GM19023 (cell line): ENCODE measurements at regions not wholly inside any gene's neighbourhood (a gene's known extent, or its start where the extent isn't known, plus 50 kb on each side); places are given as distances from the start of the nearest gene placed in this dataset.

Source experiments
- ATAC-seq: cut with Tn5 transposase; IDR thresholded peaks from one replicate; pipeline ENCODE4 v1.9.1; 2021; ENCODE audit warnings: mild to moderate bottlenecking, moderate library complexity; ENCODE audit not compliant: unreplicated experiment

DNA sequence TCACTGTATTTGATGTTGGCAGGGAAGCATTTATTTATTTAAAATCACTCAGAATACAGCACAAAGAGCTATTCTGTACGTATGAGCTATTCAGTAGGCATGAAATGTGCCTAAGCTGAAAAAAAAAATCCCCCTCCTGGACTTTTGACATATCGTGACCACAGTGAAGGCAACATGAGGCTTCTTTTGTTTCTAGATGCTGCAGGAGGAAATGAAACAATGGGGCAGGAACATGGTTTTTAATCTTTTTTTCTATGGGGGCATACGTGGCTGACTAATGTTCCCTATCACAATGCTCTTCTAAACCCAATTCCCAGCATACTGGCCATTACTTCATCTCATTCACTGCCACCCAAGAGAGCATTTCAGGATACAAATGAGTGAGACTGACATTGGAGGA is 191.0 kb upstream of the PMFBP1 start:
- no peak for ATAC-seq

DNA sequence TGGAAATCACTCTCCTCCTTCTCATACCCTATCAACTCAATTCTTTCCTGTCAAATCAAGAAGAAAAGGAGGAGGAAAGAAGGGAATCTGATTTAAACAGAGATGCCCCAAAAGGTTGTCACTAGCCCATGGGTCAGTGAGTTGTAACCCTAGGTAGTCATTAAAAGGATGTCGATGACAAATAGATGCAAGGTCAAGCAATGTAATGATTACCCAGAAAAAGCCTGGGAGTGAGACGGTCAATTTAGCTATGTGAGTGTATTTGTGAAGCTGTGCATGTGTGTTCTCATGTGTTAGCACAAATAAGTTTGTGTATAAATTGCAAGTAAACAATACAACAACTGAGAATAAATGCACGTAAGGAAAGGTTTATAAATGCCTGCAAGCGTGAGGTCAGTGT is 190.5 kb upstream of the PMFBP1 start:
- ATAC-seq: no peak

DNA sequence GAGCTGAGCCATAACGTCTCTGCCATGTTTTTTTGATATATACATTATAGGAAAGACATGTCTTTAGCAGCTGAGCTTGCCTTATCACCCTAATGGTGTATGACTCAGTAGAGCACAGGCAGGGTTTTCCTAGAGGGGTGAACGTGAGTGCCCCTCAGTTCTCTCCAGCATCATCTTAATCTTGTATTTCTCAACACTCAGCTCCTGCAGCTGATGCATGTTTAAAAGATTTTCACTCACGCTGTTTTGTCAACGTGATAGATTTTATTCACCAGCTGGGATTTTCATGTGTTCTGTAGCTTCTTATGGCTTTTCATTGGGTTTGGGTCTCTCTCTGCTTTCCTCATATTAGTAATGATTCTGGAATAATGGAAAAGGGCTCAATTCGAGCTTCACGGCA is 186.0 kb upstream of the PMFBP1 start:
- no peak for ATAC-seq

DNA sequence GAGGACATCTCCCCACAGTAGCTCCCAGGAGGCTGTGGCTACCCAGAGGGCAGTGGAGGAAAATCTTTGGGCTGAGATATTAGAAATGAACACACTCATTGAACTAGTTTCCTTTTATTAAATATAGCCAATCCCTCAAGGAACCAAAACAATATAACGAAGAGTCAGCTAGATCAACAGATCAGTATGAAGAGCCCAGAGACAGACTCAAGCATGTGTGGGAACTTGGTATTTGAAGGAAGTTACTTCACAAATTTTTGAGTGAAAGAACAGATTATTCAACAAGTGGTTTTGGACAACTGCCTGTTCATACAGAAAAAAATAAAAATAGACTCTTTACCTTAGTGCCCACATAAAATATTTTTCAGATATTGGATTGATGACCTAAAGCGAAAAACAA is 183.6 kb upstream of the PMFBP1 start:
- ATAC-seq: no peak

DNA sequence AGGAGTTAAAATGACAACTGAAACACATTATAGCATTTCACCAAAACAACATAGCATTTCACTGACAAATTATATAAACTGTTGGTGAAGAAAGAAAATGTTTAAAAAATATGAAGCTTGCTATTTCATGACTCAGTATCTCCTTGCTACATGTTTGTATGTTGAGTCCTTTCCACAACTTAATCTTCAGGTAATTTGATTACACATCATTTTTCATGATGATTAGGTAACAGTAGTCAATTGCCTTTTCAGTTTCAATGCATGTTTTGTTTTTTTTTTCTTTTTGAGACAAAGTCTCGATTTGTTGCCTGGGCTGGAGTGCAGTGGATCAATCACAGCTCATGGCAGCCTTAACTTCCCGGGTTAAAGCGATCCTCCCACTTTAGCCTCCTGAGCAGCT is 177.8 kb upstream of the PMFBP1 start:
- ATAC-seq: no peak

DNA sequence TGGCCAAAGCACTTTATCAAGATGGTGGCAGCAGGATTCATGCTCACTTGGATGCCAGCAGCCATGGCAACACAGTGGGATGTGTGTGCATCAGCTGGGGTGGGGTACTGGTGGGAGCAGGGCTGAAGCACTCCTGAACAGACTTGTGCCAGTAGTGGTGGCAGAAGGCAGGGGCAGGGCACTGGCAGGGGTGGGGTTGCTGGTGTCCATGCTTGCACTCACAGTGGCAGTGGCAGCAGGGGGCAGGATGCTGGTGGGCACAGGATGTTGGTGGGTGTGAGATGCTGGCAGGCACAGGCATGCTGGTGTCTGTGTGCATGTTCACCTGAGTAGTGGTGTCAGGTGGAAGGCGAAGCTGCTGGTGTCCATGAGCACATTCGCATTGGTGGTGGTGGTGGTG is 161.0 kb upstream of the PMFBP1 start:
- no peak for ATAC-seq

DNA sequence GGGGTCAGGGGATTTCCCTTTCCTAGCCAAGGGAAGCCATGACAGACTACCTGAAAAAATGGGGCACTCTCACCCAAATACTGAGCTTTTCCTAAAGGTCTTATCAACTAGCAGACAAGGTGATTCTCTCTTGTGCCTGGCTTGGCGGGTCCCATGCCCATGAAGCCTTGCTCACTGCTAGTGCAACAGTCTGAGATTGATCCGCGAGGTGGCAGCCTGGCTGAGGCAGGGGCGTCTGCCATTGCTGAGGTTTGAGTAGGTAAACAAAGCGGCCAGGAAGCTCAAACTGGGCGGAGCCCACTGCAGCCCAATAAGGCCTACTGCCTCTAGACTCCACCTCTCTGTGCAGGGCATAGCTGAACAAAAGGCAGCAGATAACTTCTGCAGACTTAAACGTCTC is 152.6 kb upstream of the PMFBP1 start:
- no peak for ATAC-seq

DNA sequence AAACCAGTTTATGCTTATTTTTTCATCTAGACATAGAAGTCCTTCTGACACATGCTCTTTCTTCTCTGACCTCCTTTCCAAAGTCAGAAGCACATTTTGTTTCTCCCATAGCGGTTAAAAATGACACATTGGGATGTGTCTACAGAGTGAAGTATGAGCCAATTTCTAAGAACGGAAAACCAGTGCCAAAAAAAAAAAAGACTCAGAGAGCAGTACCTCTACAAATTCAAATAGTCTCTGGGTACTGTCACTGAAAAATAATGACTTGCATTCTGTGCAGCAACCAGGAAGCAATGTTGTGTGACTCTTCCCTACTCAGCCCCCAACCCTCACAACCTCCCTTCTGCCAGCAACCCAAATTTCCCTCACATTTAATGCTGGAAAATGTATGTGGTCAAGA is 145.5 kb upstream of the PMFBP1 start:
- no peak for ATAC-seq

DNA sequence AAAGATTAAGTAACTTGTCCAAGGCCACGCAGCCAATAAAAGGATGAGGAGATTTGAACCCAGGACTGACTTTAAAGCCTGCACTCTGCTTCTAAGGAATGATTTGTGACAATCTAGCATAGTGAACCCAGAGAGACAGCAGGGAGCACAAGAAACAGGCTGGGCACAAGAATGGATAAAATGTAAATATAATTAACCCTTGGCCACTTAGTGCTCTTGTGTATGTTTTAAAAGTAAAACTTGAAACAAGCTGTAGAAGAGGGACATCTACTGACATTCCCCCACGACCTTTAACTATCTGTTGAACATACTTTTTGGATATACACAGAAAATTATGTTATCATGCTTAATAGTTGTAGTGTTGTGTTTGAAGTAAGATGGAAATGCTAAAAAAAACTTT is 141.9 kb upstream of the PMFBP1 start:
- ATAC-seq: no peak

DNA sequence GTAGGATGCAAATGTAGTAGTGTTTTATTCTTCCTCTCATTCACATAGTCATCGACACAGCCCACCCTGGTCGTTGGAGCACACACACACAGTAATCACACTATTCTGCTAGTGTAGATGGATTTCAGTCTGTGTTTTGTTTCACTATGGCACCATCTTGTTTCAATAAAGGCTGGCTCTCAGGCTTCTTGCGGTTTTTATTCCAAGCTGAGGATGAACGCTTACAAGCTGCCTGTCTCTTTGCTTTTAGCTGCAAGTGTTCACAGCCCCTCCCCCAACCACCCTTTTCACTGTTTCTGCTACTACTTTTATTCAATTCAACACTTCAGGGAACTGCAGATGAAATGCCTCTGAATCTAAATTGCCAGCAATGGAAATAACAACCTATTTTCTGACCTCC is 140.9 kb upstream of the PMFBP1 start:
- no peak for ATAC-seq

DNA sequence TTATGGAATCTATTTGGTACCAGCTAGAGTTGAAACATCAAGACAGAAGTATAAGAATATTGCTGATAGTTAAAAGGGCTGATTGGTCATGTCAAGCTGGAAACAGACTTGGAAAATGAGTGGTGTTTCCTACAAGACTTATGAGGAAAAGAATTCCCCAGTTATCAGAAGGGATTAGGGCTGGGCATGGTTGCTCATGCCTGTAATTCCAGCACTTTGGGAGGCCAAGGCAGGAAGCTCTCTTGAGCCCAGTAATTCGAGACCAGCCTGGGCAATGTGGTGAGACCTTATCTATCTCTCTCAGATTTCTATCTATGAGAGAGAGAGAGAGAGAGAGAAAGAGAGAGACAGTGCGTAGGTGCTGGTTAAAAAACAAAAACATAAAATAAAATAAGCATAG is 139.5 kb upstream of the PMFBP1 start:
- ATAC-seq: no peak

DNA sequence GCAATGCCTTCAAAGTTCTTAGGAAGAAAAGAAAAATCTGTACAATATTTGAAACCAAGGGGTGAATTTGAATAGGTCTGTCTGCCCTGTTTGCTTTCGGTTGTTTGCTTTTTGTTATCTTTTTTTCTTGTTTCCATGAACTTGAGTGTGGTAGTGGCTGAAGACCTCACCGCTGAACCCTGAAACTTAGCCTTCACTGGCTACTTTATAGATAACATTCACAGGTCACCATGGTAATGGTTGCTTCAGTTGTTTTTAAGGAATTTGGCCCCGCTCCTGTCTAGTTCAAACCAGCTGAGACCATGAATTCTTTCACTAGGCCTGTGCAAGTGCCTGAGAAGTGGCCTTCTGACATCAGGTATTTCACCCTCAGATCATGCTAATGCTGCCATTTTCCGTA is 137.0 kb upstream of the PMFBP1 start:
- no peak for ATAC-seq

DNA sequence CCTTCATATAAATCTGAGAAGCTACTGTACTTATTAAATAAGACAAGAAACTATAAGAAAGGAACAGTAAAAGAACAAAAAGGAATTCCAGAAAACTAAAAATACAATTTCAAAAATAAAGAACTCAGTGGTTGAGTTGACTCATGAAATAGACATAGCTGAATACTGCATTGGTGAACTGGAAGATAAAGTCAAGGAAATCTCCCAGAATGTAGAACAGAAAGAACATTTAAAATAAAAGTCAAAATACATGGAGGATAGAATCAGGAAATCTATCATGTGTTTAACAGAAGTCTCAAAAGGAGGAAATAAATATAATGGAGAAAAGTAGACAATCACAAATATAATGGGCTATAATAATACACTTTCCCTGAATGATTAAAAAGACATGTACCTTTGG is 136.4 kb upstream of the PMFBP1 start:
- no peak for ATAC-seq

DNA sequence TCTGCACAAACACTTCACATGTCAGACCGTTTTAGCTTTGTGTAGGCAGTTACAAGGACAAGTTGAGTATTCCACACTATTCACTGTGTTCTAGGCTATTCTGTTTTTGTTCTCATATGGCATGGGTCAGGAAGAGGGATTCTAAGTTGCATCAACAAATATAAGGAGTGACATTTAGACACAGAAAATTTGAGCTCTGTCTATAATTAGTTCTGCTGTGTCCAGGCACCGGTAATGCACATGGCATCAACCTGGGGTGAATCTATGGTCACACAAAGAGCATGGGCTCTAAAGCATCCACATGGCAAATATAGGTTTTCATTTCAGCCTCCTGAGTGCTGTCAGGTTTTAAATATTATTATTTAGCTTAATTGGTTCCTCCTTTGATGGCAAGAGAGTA is 130.4 kb upstream of the PMFBP1 start:
- ATAC-seq: no peak

DNA sequence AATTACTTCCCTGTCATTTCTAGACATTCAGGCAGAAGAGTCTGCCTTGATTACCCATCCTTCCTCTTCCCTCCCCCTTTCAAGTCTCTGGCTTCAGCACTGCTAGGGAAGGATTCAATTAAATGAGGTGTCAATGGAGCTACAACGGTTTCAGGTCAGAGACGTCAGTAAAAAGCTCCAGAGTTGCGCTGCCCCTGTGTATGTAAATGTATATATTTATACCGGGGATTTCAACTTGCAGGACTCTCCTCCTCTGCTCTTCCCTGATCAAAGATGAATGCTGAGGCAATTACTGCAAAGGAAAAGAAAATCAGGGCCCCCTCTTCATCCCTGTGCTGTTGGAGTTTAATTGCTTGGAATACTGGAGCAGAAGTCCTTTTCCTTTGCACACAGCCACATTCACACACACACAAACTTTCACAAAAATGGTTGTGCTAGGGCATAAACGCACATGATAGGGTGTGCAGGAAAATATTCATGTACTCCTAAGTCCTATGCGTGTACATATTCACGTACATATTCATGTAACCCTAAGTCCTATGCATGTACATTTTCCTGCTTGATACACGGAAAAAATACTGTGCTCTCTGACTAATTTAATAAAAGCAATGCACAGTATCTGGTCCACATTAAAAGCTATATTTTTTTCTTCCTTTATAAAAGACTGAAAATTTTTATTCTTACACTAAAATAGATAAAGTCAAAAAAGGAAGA is 129.7 kb upstream of the PMFBP1 start:
- no peak for ATAC-seq

DNA sequence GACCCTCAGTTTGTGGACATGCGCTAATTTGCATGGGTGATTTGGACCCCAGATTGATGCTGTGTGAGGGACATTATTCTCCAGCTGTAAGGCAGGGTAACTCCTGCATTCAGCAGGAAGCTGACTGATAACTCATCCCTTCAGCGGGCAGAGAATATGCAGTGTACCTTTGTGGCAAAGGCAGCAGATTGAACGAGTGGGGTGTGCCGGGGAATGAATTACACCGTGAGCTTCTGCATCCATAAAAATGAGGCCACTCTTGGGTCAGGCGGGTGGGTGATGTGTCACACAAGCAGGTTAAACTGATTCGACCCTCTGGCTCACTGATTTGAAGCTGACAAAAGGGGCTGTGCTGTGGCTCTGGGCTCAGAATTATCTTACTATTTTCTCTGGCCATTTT is 128.9 kb upstream of the PMFBP1 start:
- no peak for ATAC-seq

DNA sequence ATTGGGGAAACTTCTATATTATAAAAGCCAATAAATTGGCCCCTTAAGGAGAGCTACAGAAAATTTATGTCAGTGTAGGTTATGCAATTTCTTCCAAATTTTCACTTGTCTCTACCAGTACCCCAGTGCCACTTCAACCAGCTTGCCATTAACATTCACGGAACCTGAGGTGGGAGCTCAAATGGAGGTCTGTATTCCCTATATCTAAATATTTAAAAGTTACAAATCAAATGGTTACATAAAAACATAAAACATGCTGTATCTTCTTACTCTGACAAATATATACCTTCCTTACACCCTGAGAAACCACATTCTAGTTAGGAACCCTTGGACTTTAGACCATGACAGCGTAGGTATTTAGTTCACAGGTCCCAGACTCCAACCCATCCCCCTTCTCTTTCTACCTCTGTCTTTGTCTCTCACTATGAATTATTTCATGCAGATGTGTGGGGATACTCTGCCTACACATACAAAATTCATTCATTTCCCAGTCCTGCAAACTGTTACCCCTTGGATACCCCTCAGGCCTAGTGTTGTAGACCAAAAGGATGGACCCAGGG is 127.8 kb upstream of the PMFBP1 start:
- ATAC-seq: no peak

DNA sequence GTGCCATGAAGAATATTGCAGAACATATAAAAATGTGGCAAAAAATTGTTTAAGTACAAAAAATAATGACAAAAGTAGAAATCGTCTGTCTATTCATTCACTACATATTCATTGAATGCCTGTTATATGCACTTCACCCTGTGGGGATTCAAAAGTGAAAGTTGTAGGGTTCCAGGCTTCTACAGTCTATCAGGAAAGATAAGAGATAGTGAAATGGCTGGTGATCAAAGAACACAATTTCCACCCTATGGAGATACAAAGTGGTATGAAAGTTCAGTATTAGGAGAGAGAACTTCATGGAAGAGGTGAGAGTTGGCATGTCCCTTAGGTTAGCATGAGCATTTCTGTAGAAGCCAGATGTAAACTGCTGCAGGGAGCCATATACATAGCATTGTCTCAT is 127.0 kb upstream of the PMFBP1 start:
- ATAC-seq: no peak

DNA sequence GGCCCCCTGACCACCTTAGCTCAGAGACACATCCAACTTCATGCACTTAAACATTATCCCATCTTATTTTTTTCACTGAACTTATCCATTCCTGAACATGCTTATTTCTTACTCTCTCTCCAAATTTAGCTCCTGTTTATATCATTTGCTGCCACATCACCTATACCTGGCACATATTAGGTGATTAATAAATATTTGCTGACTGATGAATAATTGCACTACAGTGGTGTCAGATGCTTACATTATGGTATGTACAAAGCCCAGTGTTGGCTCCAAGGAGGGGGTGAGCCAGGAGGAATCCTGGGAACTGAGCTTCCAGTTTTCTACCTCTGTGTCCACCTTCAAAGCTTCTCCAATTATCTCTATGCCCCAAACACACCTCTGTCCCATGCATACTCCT is 124.0 kb upstream of the PMFBP1 start:
- ATAC-seq: no peak

DNA sequence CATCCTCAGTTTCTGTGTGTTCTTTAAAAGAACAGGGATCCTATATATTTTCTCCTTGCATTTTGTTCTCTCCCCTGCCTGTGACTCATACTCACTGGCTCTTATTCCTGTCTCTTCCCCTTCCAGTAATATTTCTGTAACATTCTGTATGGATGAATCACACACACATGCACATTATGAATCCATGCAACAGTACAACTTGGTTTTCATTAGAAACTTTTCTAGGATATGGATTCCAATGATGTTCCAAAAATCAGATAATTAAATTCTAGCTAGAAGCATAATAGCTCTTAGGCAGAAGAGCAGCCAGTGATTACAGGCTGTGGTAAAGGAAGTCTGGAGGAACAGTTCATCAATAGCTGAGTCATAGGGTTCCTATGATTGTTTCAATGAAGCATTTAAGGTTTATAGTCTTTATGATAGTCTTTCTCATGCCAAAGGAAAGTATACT is 119.6 kb upstream of the PMFBP1 start:
- no peak for ATAC-seq

DNA sequence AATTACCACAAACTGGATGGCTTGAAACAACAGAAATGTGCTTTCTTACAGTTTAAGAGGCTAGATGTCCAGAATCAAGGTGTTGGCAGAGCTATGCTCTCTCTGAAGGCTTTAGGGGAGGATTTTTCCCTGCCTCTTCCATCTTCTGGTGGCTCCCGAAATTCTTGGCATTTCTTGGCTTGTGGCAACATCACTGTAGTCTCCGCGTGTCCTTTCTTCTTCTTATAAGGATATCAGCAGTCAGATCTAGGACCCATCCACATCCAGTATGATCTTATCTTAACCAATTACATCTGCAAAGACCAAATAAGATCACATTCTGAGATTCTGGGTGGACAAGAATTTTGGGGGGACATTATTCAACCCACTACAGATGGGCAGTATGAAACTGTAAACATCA is 119.2 kb upstream of the PMFBP1 start:
- no peak for ATAC-seq

DNA sequence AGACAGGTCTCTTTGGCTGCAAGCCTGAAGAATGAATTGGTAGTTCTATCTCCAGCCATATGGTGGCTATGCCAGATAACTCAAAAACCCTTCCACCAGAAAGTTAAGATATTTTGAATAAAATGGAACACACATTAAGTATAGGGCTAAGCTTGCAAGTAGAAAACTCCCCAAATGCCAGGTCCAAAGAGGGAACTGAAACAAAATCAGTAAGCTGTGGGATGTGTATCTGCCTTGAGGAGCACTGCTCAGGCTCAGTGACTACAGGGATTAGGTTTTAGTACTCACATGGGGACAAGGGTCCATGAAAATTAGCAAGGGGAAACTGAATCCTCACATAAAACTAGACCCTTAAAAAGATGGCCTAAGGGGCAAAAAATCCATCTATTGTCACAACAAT is 115.7 kb upstream of the PMFBP1 start:
- ATAC-seq: no peak

DNA sequence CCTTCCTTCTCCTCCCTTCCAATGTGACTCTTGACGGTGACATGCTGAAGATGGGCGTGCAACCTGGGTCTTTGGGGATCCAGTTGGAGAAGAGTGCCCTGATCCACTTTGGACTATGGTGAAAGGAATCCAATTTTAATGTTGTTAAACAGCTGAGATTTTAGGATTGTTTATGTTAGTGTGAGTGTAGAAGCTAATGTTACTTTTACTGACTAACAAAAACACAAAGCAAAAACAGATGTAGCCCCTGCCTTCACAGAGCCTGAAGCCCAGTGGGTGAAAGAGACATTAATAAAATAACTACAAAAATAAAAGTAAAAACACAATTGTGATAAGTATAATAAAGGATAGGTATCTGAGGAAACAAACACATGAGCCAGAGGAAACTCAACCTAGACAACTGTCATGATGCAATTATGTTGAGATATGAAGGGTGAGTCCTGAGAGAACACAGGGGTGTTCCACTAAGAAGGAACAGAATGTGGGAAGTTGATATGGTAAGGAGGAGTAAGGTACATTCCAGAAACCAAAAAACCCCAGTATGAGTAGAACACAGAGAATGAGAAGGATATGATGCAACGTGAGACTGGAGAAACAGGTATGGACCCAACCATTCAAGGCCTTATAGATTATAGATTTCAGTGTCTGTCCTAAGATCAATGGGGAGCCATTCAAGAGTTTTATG is 115.1 kb upstream of the PMFBP1 start:
- no peak for ATAC-seq
